H9 (cell line): ENCODE measurements at regions not wholly inside any gene's neighbourhood (a gene's known extent, or its start where the extent isn't known, plus 50 kb on each side); places are given as distances from the start of the nearest gene placed in this dataset.

Source experiments
- DNase-seq: peaks from one replicate; pipeline ENCODE4 v3.0.0-alpha.2; 2017
- H2AFZ ChIP-seq: one replicate; pipeline ENCODE4 v1.6.1; 2013; ENCODE audit warnings: mild to moderate bottlenecking, low read length, control low read depth, moderate library complexity
- H2AK5ac ChIP-seq: 2 replicates; pipeline ENCODE4 v1.6.1; 2013; ENCODE audit warnings: low read length, control low read depth, mixed read lengths; ENCODE audit not compliant: insufficient read length
- H2BK120ac ChIP-seq: one replicate; pipeline ENCODE4 v1.6.1; 2013; ENCODE audit warnings: low read depth, mild to moderate bottlenecking, low read length, control low read depth, inconsistent platforms; ENCODE audit not compliant: poor library complexity, severe bottlenecking
- H2BK12ac ChIP-seq: 2 replicates; pipeline ENCODE4 v1.6.1; 2013; ENCODE audit warnings: low read length, control low read depth, mixed read lengths, low read depth; ENCODE audit not compliant: insufficient read length
- H2BK15ac ChIP-seq: 2 replicates; pipeline ENCODE4 v1.6.1; 2013; ENCODE audit warnings: low read depth, low read length, control low read depth
- H2BK20ac ChIP-seq: one replicate; pipeline ENCODE4 v1.6.1; 2013; ENCODE audit warnings: low read depth, mild to moderate bottlenecking, low read length, control low read depth, inconsistent platforms; ENCODE audit not compliant: poor library complexity, severe bottlenecking
- H2BK5ac ChIP-seq: 2 replicates; pipeline ENCODE4 v1.6.1; 2013; ENCODE audit warnings: low read length, control low read depth, mixed read lengths; ENCODE audit not compliant: insufficient read length
- H3K14ac ChIP-seq: 2 replicates; pipeline ENCODE4 v1.6.1; 2013; ENCODE audit warnings: low read length, control low read depth; ENCODE audit not compliant: insufficient read depth
- H3K18ac ChIP-seq: 2 replicates; pipeline ENCODE4 v1.6.1; 2013; ENCODE audit warnings: low read depth, mild to moderate bottlenecking, mixed read lengths, low read length, control low read depth; ENCODE audit not compliant: insufficient read length
- H3K23ac ChIP-seq: 2 replicates; pipeline ENCODE4 v1.6.1; 2013; ENCODE audit warnings: low read length, control low read depth, mixed read lengths, low read depth; ENCODE audit not compliant: insufficient read length
- H3K23me2 ChIP-seq: 2 replicates; pipeline ENCODE4 v1.6.1; 2013; ENCODE audit warnings: low read depth, mild to moderate bottlenecking, mixed read lengths, low read length, control low read depth; ENCODE audit not compliant: insufficient read length, poor library complexity, severe bottlenecking
- H3K27ac ChIP-seq: 2 replicates; pipeline ENCODE4 v1.5.1; 2013; ENCODE audit warnings: low read length, control low read depth, mixed read lengths, low read depth; ENCODE audit not compliant: insufficient read length
- H3K27me3 ChIP-seq: 2 replicates; pipeline ENCODE4 v1.6.1; 2013; ENCODE audit warnings: low read length, control low read depth, inconsistent platforms; ENCODE audit not compliant: insufficient read depth
- H3K4ac ChIP-seq: 2 replicates; pipeline ENCODE4 v1.6.1; 2013; ENCODE audit warnings: low read depth, mild to moderate bottlenecking, control low read depth, inconsistent platforms, low read length, moderate library complexity
- H3K4me1 ChIP-seq: 2 replicates; pipeline ENCODE4 v1.6.1; 2013; ENCODE audit warnings: low read length, control low read depth, inconsistent platforms; ENCODE audit not compliant: insufficient read depth
- H3K4me2 ChIP-seq: 2 replicates; pipeline ENCODE4 v1.6.1; 2013; ENCODE audit warnings: low read length, control low read depth, mixed read lengths; ENCODE audit not compliant: insufficient read length, insufficient read depth
- H3K56ac ChIP-seq: 2 replicates; pipeline ENCODE4 v1.6.1; 2013; ENCODE audit warnings: low read depth, mild to moderate bottlenecking, mixed read lengths, low read length, control low read depth; ENCODE audit not compliant: insufficient read length
- H3K79me1 ChIP-seq: 2 replicates; pipeline ENCODE4 v1.6.1; 2013; ENCODE audit warnings: low read depth, mild to moderate bottlenecking, moderate library complexity, low read length, control low read depth, inconsistent platforms; ENCODE audit not compliant: insufficient read depth, poor library complexity, severe bottlenecking
- H3K79me2 ChIP-seq: 2 replicates; pipeline ENCODE4 v1.6.1; 2013; ENCODE audit warnings: low read length, control low read depth, inconsistent platforms; ENCODE audit not compliant: insufficient read depth
- H3K9ac ChIP-seq: 2 replicates; pipeline ENCODE4 v1.6.1; 2013; ENCODE audit warnings: low read length, control low read depth, mixed read lengths; ENCODE audit not compliant: insufficient read length; ENCODE audit errors: extremely low read depth
- H3K9me3 ChIP-seq: one replicate; pipeline ENCODE4 v1.6.1; 2013; ENCODE audit warnings: low read depth, low read length, inconsistent platforms; ENCODE audit not compliant: control insufficient read depth
- H3T11ph ChIP-seq: one replicate; pipeline ENCODE4 v1.6.1; 2013; ENCODE audit warnings: mild to moderate bottlenecking, low read length, control low read depth, inconsistent platforms
- H4K20me1 ChIP-seq: one replicate; pipeline ENCODE4 v1.6.1; 2013; ENCODE audit not compliant: control insufficient read depth, insufficient read length, insufficient read depth
- H4K5ac ChIP-seq: 2 replicates; pipeline ENCODE4 v1.6.1; 2013; ENCODE audit warnings: low read depth, mild to moderate bottlenecking, mixed read lengths, low read length, control low read depth; ENCODE audit not compliant: insufficient read length
- H4K8ac ChIP-seq: replicated peaks from 2 replicates; pipeline ENCODE4 v1.6.1; 2013; ENCODE audit warnings: low read length, control low read depth, mixed read lengths, low read depth; ENCODE audit not compliant: insufficient read length
- H4K91ac ChIP-seq: 2 replicates; pipeline ENCODE4 v1.6.1; 2013; ENCODE audit warnings: low read depth, mild to moderate bottlenecking, moderate library complexity, mixed read lengths, low read length, control low read depth; ENCODE audit not compliant: insufficient read length
- H3K27ac Mint-ChIP-seq, 3 experiments: 2 replicates in 2 of 3; 3 replicates in 1 of 3; pipeline ENCODE4 v1.8.0; 2020 to 2021; ENCODE audit warnings: mixed read lengths in 3 of 3, mild to moderate bottlenecking in 1 of 3, moderate library complexity in 1 of 3
- H3K27me3 Mint-ChIP-seq: 2 replicates; pipeline ENCODE4 v1.8.0; 2021; ENCODE audit warnings: low read depth, mild to moderate bottlenecking, moderate library complexity, mixed read lengths
- H3K36me3 Mint-ChIP-seq, 3 experiments: 2 replicates in 2 of 3; 3 replicates in 1 of 3; pipeline ENCODE4 v1.8.0; 2020 to 2021; ENCODE audit warnings: low read depth in 3 of 3, mixed read lengths in 3 of 3; ENCODE audit not compliant: insufficient read depth in 1 of 3
- H3K4me1 Mint-ChIP-seq, 2 experiments: 2 replicates each; pipeline ENCODE4 v1.8.0; 2020; ENCODE audit warnings: mixed read lengths in 2 of 2
- H3K4me3 Mint-ChIP-seq, 2 experiments: 2 replicates in 1 of 2; 3 replicates in 1 of 2; pipeline ENCODE4 v1.8.0; 2020 to 2021; ENCODE audit warnings: mild to moderate bottlenecking in 2 of 2, mixed read lengths in 2 of 2, moderate library complexity in 1 of 2
- H3K9me3 Mint-ChIP-seq, 2 experiments: 2 replicates in 1 of 2; 3 replicates in 1 of 2; pipeline ENCODE4 v1.8.0; 2020; ENCODE audit warnings: mild to moderate bottlenecking in 2 of 2, mixed read lengths in 2 of 2, moderate library complexity in 1 of 2
- CTCF ChIP-seq: fragments of 200-600 bp; sonication (generic); conservative IDR thresholded peaks from 3 replicates; pipeline ENCODE4 v1.8.0; 2021; ENCODE audit warnings: antibody characterized with exemption, mild to moderate bottlenecking
- WGBS: extraction: QIAGEN DNeasy Blood & Tissue Kit; methylation state at CpG from one replicate; pipeline ENCODE4 v1.1.7; 2013; ENCODE audit warnings: missing lambda C conversion rate, low lambda C conversion rate, mixed read lengths; ENCODE audit not compliant: insufficient read length; ENCODE audit errors: extremely low coverage; 5-methylcytosine and 5-hydroxymethylcytosine counted together

- H3K79me2 ChIP-seq: no peaks in the 10 kb centered on the region
- no peak overlapping the region for H2BK20ac ChIP-seq
- no peak overlapping the region for H3K23ac ChIP-seq
- Mint-ChIP-seq H3K4me1 (peaks cover 6 to 7% of the 10 kb centered on the region in 2 experiments), H3K27ac (no peak overlapping the region), H3K27me3 (no peaks in the 10 kb centered on the region), H3K36me3 (no peaks in the 10 kb centered on the region), H3K4me3 (no peak overlapping the region), H3K9me3 (no peaks in the 10 kb centered on the region)
- H4K8ac ChIP-seq: no peak overlapping the region
- no peak for DNase-seq
- H3K4me2 ChIP-seq: no peak overlapping the region
- no peak overlapping the region for H3K14ac ChIP-seq
- H3K9ac ChIP-seq: no peak overlapping the region
- H3K56ac ChIP-seq: no peak overlapping the region
- H3K18ac ChIP-seq: no peak overlapping the region
- no peaks in the 10 kb centered on the region for H4K20me1 ChIP-seq
- no peaks in the 10 kb centered on the region for H3K27me3 ChIP-seq
- H3K23me2 ChIP-seq: no peaks in the 10 kb centered on the region
- H2AFZ ChIP-seq: no peak overlapping the region
- no peak overlapping the region for H2BK12ac ChIP-seq
- no peak overlapping the region for H2BK5ac ChIP-seq
- H3K9me3 ChIP-seq: no peaks in the 10 kb centered on the region
- no peak overlapping the region for H2AK5ac ChIP-seq
- no peak overlapping the region for H3T11ph ChIP-seq
- H3K4me1 ChIP-seq: peaks cover 3% of the 10 kb centered on the region; the same call in 1 of the 2 replicates
- no peaks in the 10 kb centered on the region for H3K79me1 ChIP-seq
- no peak overlapping the region for H3K27ac ChIP-seq
- no peak overlapping the region for H2BK120ac ChIP-seq
- no peak overlapping the region for H4K91ac ChIP-seq
- H3K4ac ChIP-seq: no peak overlapping the region
- no peak overlapping the region for H4K5ac ChIP-seq
- WGBS: no CpG with 5 or more reads among the region's 1 CpG
- H2BK15ac ChIP-seq: no peak overlapping the region
- TF ChIP-seq CTCF: no peak
Measured at GRCh38 chr7:81234896-81235295, 316.0 kb upstream of the SEMA3C start.
